ENCODE measurements at regions not wholly inside any gene's neighbourhood (a gene's known extent, or its start where the extent isn't known, plus 50 kb on each side); places are given as distances from the start of the nearest gene placed in this dataset.

GRCh38 chr13:86135856-86136255, 336.6 kb upstream of the SLITRK6 start:
- Mint-ChIP-seq H3K27ac (ENCODE audit: unreplicated experiment) (no peak overlapping the region), H3K4me3 (ENCODE audit: unreplicated experiment) (no peak overlapping the region), H3K36me3 (ENCODE audit: low read depth, unreplicated experiment) (no peaks in the 10 kb centered on the region), H3K9me3 (ENCODE audit: unreplicated experiment) (no peaks in the 10 kb centered on the region), H3K27me3 (ENCODE audit: unreplicated experiment) (no peaks in the 10 kb centered on the region), H3K4me1 (ENCODE audit: unreplicated experiment) (no peaks in the 10 kb centered on the region)
- DNase-seq (ENCODE audit: low spot score), result no peak
- no peak for TF ChIP-seq CTCF (IDR thresholded peaks at IDR 0.05; ENCODE audit: unreplicated experiment)

- Mint-ChIP-seq H3K4me1 (ENCODE audit: unreplicated experiment) (no peaks in the 10 kb centered on the region), H3K36me3 (ENCODE audit: low read depth, unreplicated experiment) (no peaks in the 10 kb centered on the region)
- TF ChIP-seq CTCF (IDR thresholded peaks at IDR 0.05; ENCODE audit: unreplicated experiment), result no peak
Measured at GRCh38 chr13:86121881-86122280, 322.7 kb upstream of the SLITRK6 start.

GRCh38 chr13:86109107-86109506, 309.9 kb upstream of the SLITRK6 start:
- no peak for DNase-seq (ENCODE audit: low spot score)
- H3K36me3 Mint-ChIP-seq (ENCODE audit: low read depth, unreplicated experiment), result no peaks in the 10 kb centered on the region
- no peak overlapping the region for H3K4me3 Mint-ChIP-seq (ENCODE audit: unreplicated experiment)
- no peaks in the 10 kb centered on the region for H3K4me1 Mint-ChIP-seq (ENCODE audit: unreplicated experiment)
- TF ChIP-seq CTCF (IDR thresholded peaks at IDR 0.05; ENCODE audit: unreplicated experiment), result no peak
- no peak overlapping the region for H3K27ac Mint-ChIP-seq (ENCODE audit: unreplicated experiment)
- no peaks in the 10 kb centered on the region for H3K9me3 Mint-ChIP-seq (ENCODE audit: unreplicated experiment)
- H3K27me3 Mint-ChIP-seq (ENCODE audit: unreplicated experiment), result no peaks in the 10 kb centered on the region

More at GRCh38 chr13:86121881-86122280, 322.7 kb upstream of the SLITRK6 start:
- DNase-seq (ENCODE audit: low spot score), result no peak
- Mint-ChIP-seq H3K27ac (ENCODE audit: unreplicated experiment) (no peak overlapping the region), H3K27me3 (ENCODE audit: unreplicated experiment) (no peaks in the 10 kb centered on the region), H3K9me3 (ENCODE audit: unreplicated experiment) (no peaks in the 10 kb centered on the region), H3K4me3 (ENCODE audit: unreplicated experiment) (no peak overlapping the region)

- Mint-ChIP-seq H3K4me1 (ENCODE audit: unreplicated experiment) (no peaks in the 10 kb centered on the region), H3K36me3 (ENCODE audit: low read depth, unreplicated experiment) (no peaks in the 10 kb centered on the region), H3K4me3 (ENCODE audit: unreplicated experiment) (no peak overlapping the region), H3K27ac (ENCODE audit: unreplicated experiment) (no peak overlapping the region), H3K9me3 (ENCODE audit: unreplicated experiment) (no peaks in the 10 kb centered on the region), H3K27me3 (ENCODE audit: unreplicated experiment) (no peaks in the 10 kb centered on the region)
- TF ChIP-seq CTCF (IDR thresholded peaks at IDR 0.05; ENCODE audit: unreplicated experiment), result no peak
- DNase-seq (ENCODE audit: low spot score), result no peak
Measured at GRCh38 chr13:86108334-86108733, 309.1 kb upstream of the SLITRK6 start.

- no peaks in the 10 kb centered on the region for H3K36me3 Mint-ChIP-seq (ENCODE audit: low read depth, unreplicated experiment)
Measured at GRCh38 chr13:86098511-86098910, 299.3 kb upstream of the SLITRK6 start.

More at GRCh38 chr13:86098511-86098910, 299.3 kb upstream of the SLITRK6 start:
- Mint-ChIP-seq H3K27me3 (ENCODE audit: unreplicated experiment) (peaks cover 2% of the 10 kb centered on the region), H3K9me3 (ENCODE audit: unreplicated experiment) (no peaks in the 10 kb centered on the region), H3K4me1 (ENCODE audit: unreplicated experiment) (no peaks in the 10 kb centered on the region), H3K27ac (ENCODE audit: unreplicated experiment) (no peak overlapping the region), H3K4me3 (ENCODE audit: unreplicated experiment) (no peak overlapping the region)
- DNase-seq (ENCODE audit: low spot score), result no peak
- no peak for TF ChIP-seq CTCF (IDR thresholded peaks at IDR 0.05; ENCODE audit: unreplicated experiment)
